ENCODE measurements at regions not wholly inside any gene's neighbourhood (a gene's known extent, or its start where the extent isn't known, plus 50 kb on each side); places are given as distances from the start of the nearest gene placed in this dataset.

- TF ChIP-seq CTCF (conservative IDR thresholded peaks at IDR 0.05; ENCODE audit: low read length) (no peak), EZH2phosphoT487 (IDR thresholded peaks at IDR 0.05; ENCODE audit: borderline replicate concordance, low read depth, low read length) (no peak)
These were observed 198.8 kb upstream of the CDYL start for GRCh38 chr6:4577406-4577805.
